Head of caudate nucleus (tissue), 42 donors: ENCODE measurements at regions not wholly inside any gene's neighbourhood (a gene's known extent, or its start where the extent isn't known, plus 50 kb on each side); places are given as distances from the start of the nearest gene placed in this dataset.

ENCODE experiments used
- DNase-seq, 42 donors: peaks; one replicate each; pipeline versions ENCODE4 v3.0.0 to v3.0.0-alpha.2; 2020 to 2021; ENCODE audit warnings: mixed read lengths in 7 of 42
- intact Hi-C: fragments of 100-400 bp; cut with DNase I; formaldehyde crosslinking; loops from one replicate; pipeline ENCODE4 v1.15.0; 2022

DNA sequence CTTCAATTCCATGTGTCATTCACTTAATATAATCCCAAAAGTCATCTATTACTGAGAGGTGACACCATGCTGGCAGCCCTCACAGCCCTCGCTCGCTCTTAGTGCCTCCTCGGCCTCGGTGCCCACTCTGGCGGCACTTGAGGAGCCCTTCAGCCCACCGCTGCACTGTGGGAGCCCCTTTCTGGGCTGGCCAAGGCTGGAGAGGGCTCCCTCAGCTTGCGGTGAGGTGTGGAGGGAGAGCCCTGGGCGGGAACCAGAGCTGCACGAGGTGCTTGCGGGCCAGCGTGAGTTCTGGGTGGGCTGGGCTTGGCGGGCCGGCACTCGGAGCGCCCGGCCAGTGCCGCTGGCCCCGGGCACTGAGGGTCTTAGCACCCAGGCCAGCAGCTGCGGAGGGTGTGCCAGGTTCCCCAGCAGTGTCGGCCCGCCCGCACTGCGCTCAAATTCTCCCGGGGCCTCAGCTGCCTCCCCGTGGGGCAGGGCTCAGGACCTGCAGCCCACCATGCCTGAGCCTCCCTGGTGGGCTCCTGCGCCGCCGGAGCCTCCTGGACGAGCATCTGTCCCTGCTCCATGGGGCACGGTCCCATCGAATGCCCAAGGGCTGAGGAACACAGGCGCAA, 374.1 kb downstream of the ELAVL2 start:
- DNase-seq, result no peak

DNA sequence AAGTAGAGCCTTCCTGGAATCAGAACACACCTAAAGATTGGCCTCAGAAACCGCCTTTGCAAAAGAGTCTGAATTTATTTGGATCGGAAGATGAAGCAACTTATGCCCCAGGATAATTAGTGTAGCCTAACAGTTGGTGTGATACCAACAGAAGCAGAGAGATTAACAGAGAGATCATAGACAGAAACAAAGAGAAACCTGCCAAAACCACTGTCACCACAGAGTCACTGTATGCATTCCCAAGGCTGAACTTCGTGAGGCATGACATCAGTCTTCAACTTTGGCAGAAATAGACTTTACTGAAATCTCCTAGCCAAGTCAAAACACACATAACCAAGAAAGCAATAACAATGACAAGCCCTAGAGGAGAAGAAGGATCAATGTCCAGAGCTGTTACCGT, 361.8 kb downstream of the ELAVL2 start:
- no peak for DNase-seq
- intact Hi-C loops, result no loop called here

More for the DNA sequence above, 374.1 kb downstream of the ELAVL2 start:
- intact Hi-C loops, result no loop called here

DNA sequence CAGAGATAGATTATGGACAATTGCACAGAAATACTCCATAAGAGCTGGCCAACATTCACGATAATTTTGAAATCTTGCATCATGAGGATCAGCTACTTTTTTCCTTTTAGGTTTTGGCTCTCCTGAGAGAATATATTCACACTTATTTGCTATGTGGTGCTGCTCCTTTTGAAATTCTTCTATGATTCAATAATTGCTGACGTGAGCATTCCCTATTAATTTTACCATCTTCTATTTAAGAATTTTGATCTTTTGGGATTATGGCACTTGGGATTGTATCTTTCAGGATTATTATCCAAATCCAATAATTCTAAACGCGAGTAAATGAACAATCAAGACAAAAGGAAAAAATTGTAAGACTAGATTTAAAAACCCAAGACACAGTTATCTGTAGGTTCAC, 358.8 kb downstream of the ELAVL2 start:
- intact Hi-C loops, result no loop called here
- DNase-seq, result no peak

DNA sequence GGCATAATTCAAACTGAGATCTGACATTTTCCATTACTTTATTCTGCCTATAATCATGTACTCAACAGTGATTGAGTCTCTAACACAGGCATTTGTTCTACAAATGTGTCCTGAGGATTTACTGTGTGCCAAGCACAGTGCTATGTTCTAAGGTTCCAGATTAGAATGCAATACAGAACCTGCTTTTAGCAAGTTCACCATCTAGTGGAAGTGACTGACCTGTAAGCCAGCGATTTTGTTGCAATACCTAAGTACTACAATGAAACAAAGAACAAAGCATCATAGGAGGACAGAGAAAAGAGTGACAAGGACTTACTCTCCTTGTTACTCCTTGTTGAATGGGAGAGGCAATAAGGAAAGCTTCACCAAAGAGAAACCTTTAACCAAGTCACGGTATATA, 348.1 kb downstream of the ELAVL2 start:
- intact Hi-C loops, result no loop called here
- DNase-seq, result no peak

GRCh38 chr9:23483566-23483965, 342.5 kb downstream of the ELAVL2 start:
- intact Hi-C loops, result no loop called here
- no peak for DNase-seq

DNA sequence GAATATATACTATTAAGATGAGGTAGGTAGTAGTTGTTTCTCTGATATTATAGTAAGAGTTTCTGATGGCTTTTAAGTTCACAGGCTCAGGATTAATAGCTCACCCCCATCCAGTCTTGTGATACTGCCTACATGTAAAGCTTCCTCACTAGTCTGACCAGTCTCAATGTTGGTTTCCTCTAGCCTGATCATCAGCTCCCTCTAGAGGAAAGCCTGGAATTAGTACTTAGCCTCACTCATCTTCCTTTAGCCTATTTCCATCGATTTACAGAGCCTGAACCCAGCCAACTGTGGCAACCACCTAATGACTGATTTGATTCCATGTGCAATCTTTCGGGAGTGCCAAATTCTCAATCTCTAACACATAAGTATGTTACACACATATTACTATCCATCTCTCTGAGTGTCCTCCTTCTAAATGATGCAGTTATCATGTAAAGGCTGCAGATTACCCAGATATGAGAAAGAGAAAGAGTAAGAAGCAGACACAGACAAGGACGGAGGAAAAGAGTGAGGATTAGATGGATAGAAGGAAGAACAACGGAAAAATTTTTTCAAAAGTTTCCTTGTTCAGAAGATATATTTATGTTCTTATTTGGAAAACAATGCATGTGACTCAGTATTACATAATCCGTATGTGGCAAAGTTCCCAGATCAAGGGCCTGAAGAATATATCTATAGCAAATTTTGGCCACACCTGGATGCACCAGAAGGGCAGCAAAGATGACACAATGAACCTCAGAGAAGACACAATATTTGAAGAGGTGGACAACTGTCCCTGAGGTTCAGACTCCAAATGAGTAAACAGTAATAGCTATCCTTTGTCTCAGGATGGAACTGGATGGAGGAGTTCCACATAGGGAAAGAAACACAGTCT, 333.7 kb downstream of the ELAVL2 start:
- intact Hi-C loops, result no loop called here
- peak in 14 of 42 donors; percentile 9 to 67 (median 34) for DNase-seq

GRCh38 chr9:23493219-23493618, 332.8 kb downstream of the ELAVL2 start:
- intact Hi-C loops, result no loop called here
- DNase-seq, result no peak

GRCh38 chr9:23496489-23497136, 329.4 kb downstream of the ELAVL2 start:
- intact Hi-C loops, result no loop called here
- no peak for DNase-seq

DNA sequence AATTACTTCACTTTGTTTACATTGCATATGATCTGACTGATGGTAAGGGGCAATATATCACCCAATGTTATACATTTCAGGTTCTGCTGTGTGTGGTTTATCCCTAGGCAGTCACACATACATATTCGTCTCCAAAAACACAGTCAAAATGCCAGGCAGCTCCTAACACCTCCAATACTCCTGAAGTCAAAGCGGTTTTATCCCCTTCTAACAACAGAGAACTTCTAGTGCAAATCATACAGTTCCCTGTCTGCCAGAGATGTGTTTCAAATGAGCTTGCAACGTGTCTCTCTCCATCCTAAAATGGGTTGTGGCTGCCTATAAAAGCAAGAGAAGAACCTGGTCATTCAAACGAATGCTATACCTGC, 328.9 kb downstream of the ELAVL2 start:
- no peak for DNase-seq
- intact Hi-C loops, result no loop called here

DNA sequence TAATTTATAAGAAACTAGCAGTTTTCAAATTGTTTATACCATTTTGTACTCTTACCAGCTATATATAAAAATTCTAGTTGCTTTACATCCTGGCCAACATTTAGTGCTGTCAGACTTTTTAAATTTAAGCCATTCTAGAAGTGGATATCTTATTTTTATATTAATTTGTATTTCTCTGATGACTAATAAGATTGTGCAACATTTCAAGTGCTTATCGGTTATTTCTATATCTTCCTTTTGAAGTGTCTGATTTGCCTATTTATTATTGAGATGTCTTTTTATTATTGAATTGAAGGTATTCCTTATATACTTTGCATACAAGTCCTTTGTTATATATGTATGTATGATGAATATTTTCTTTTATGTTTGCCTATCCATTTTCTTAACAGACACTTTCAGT, 324.0 kb downstream of the ELAVL2 start:
- no peak for DNase-seq
- intact Hi-C loops, result no loop called here

DNA sequence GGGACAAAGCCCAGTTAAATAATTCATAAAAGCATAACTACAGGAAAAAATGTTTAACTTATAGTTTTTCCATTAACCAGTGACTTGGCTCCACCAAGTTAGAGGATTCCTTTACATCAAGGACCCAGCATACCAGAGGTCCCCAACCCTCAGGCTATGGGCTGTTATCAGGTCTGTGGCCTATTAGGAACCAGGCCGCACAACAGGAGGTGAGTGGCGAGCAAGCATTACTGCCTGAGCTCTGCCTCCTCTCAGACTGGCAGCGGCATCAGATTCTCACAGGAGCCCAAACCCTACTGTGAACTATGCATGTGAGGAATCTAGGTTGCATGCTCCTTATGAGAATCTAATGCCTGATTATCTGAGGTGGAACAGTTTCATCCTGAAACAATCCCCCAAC, 303.1 kb downstream of the ELAVL2 start:
- intact Hi-C loops, result no loop called here
- DNase-seq, result no peak

GRCh38 chr9:23524607-23525155, 301.4 kb downstream of the ELAVL2 start:
- intact Hi-C loops, result no loop called here
- no peak for DNase-seq

DNA sequence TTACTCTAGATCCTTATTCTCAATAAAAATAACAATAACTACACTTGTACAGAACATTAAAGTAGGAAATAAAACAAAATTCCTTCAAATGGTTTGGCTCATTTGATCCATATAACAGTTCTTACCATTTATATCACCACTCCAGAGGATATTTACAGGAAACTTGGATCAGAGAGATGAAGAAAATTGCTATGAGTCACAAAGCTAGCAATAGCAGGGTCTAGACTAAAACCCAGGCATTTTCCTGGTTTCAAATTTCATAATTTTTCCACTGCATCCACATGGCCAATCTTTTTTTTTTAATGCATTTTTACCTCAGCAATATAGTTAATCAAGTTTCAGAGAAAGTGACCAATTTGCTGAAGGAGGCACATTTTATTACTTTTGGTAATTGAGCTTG, 299.2 kb downstream of the ELAVL2 start:
- no peak for DNase-seq
- intact Hi-C loops, result no loop called here

GRCh38 chr9:23532282-23532681, 293.8 kb downstream of the ELAVL2 start:
- intact Hi-C loops, result no loop called here
- no peak for DNase-seq

- intact Hi-C loops, result no loop called here
- no peak for DNase-seq
Observed at GRCh38 chr9:23537192-23538066, 288.6 kb downstream of the ELAVL2 start.

DNA sequence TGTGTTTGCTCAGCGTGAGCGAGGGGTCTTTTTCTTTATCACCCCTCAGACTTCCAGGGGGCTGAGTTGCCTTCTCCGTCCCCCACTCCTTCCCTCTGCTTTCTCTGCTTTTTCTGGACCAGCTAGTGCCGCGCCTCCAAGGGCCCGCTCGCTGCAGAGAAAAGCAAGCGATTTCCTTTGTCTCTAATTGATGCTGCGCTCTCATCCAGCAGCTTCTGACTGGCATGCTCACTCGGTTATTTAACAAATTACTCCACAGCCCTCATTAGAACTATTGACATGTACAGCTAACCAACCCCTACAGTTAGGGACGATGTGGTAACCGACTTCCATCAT, 288.0 kb downstream of the ELAVL2 start:
- intact Hi-C loops, result no loop called here
- peak in 1 of 42 donors; percentile 7 for DNase-seq

DNA sequence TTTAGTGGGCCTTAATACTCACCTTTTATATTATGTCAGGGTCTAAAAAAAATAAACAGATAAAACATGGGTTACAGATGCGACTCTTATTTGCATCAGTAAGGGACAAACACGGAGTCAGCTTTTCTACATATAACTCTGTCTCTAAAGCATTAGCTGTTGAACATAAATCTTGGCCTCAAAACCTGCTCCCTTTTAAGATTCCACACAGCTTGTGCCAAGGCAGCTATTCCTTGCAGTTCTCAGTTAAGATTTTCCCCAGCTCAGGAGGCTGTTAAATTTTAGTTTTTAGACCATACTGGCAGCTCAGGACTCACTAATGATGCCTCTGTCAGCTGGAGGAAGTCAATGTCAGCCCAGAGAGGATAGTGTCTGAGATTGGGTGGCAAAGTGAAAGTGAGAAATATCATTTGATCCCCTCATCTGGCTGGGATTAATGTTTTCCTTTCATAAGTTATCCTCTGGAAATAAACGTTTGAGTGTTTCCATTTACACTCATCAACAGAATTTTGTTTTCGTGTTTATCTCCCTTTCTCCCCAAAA, 287.5 kb downstream of the ELAVL2 start:
- intact Hi-C loops, result no loop called here
- no peak for DNase-seq

- no peak for DNase-seq
- intact Hi-C loops, result no loop called here
Observed at GRCh38 chr9:23539311-23539710, 286.7 kb downstream of the ELAVL2 start.

DNA sequence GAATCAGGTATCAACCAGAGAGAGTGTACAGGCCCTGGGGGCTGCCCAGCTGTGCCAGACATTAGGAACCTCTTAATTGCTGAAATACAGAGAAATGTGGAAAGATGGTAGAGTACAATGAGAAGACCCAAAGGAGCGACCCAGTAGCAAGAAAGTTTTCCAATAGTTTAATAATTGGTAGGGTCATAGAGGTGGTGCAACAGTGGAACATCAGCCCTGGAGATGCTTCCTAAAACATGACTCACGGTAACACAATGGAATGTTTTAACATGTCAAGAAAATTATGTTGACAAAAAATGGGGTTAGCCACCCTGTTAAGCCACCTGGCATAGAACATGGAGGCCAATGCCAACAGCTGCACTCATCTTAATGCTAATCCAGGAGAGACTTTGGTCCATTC, 284.1 kb downstream of the ELAVL2 start:
- no peak for DNase-seq
- intact Hi-C loops, result no loop called here
